Suprapubic skin (tissue), 4 donors: ENCODE measurements at regions not wholly inside any gene's neighbourhood (a gene's known extent, or its start where the extent isn't known, plus 50 kb on each side); places are given as distances from the start of the nearest gene placed in this dataset.
"Not testable (repeated sequence)": the region's sequence is repeated elsewhere in the genome, so short reads cannot be mapped to it uniquely, and the experiment has no call there.

Experiments
- DNase-seq, 2 donors: peaks; one replicate each; pipeline ENCODE4 v3.0.0-alpha.2; 2019; ENCODE audit warnings: low spot score in 2 of 2
- H3K27ac ChIP-seq: fragments of 200-600 bp; sonication (generic); one replicate; pipeline ENCODE4 v1.5.1; 2019
- H3K27me3 ChIP-seq: fragments of 200-600 bp; sonication (generic); one replicate; pipeline ENCODE4 v1.5.1; 2019
- H3K36me3 ChIP-seq: fragments of 200-600 bp; sonication (generic); one replicate; pipeline ENCODE4 v1.5.1; 2019
- H3K4me1 ChIP-seq: fragments of 200-600 bp; sonication (generic); one replicate; pipeline ENCODE4 v1.5.1; 2019
- H3K4me3 ChIP-seq: fragments of 200-600 bp; sonication (generic); one replicate; pipeline ENCODE4 v1.5.1; 2019; ENCODE audit warnings: mild to moderate bottlenecking
- H3K9me3 ChIP-seq: fragments of 200-600 bp; sonication (generic); one replicate; pipeline ENCODE4 v1.5.1; 2019
- EP300 ChIP-seq: sonication (generic); formaldehyde crosslinking; IDR thresholded peaks from one replicate; pipeline ENCODE4 v1.6.1; 2017; ENCODE audit warnings: antibody characterized with exemption
- POLR2A ChIP-seq, 2 donors: fragments of 450-650 bp; IDR thresholded peaks; one replicate each; pipeline ENCODE4 v1.6.1; 2017; ENCODE audit warnings: antibody characterized with exemption in 2 of 2, mild to moderate bottlenecking in 2 of 2, moderate library complexity in 2 of 2
- POLR2AphosphoS5 ChIP-seq, 3 donors: sonication (generic); formaldehyde crosslinking; IDR thresholded peaks; one replicate each; pipeline ENCODE4 v1.6.1; 2017; ENCODE audit warnings: antibody characterized with exemption in 3 of 3
- WGBS: methylation state at CpG from one replicate; pipeline ENCODE4 v1.1.5; 2018; 5-methylcytosine and 5-hydroxymethylcytosine counted together
- TF ChIP-seq, protein P1 (sequence below), 2 donors: fragments of 200-600 bp in 1 of 2; fragments of 450-650 bp in 1 of 2; sonication (generic) in 1 of 2; IDR thresholded peaks; one replicate each; pipeline ENCODE4 v1.5.1; 2016 to 2019; ENCODE audit warnings: antibody characterized with exemption in 2 of 2, mild to moderate bottlenecking in 1 of 2, moderate library complexity in 1 of 2

DNA sequence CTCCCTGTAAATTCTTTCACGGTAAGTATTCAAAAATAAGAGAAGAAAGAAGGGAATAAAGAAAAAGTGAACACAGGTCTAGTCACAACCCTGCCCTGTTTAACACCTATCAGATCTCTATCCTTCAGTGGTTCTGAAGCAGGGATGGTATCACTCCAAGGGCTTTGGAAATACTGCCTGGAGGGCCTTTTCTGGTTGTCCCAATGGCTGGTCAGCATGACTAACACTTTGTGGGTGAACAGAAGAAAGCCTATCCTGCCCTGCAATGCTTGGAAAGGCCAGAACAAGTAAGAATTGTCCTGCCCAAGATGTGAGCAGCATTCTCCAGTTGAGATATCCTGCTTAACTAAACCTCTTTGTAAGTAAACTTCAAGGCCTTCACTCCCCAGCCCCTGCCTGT, 124.9 kb downstream of the TMEM167A start:
- no peak for DNase-seq
- WGBS, result 94% methylated on average over 1 of the region's 1 CpG

DNA sequence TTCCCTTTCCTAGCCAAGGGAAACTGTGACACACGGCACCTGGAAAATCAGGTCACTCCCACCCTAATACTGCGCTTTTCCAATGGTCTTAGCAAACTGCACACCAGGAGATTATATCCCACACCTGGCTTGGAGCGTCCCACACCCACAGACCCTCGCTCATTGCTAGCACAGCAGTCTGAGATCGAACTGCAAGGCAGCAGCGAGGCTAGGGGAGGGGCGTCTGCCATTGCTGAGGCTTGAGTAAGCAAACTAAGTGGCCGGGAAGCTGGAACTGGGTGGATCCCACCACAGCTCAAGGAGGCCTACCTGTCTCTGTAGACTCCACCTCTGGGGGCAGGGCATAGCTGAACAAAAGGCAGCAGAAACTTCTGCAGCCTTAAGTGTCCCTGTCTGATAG, 132.9 kb downstream of the TMEM167A start:
- H3K4me1 ChIP-seq, H3K27ac ChIP-seq, H3K9me3 ChIP-seq, DNase-seq, H3K27me3 ChIP-seq, H3K4me3 ChIP-seq, H3K36me3 ChIP-seq: not testable (repeated sequence)
- WGBS, result 79% methylated on average over 7 of the region's 8 CpGs

More for the DNA sequence above, 124.9 kb downstream of the TMEM167A start:
- Histone ChIP-seq H3K27ac (no peak overlapping the region), H3K4me3 (no peak overlapping the region), H3K4me1 (no peaks in the 10 kb centered on the region), H3K9me3 (peaks cover 9% of the 10 kb centered on the region), H3K36me3 (no peaks in the 10 kb centered on the region), H3K27me3 (no peaks in the 10 kb centered on the region)
- TF ChIP-seq POLR2AphosphoS5 (IDR thresholded peaks at IDR 0.05), result no peak
- TF ChIP-seq, protein P1, sequence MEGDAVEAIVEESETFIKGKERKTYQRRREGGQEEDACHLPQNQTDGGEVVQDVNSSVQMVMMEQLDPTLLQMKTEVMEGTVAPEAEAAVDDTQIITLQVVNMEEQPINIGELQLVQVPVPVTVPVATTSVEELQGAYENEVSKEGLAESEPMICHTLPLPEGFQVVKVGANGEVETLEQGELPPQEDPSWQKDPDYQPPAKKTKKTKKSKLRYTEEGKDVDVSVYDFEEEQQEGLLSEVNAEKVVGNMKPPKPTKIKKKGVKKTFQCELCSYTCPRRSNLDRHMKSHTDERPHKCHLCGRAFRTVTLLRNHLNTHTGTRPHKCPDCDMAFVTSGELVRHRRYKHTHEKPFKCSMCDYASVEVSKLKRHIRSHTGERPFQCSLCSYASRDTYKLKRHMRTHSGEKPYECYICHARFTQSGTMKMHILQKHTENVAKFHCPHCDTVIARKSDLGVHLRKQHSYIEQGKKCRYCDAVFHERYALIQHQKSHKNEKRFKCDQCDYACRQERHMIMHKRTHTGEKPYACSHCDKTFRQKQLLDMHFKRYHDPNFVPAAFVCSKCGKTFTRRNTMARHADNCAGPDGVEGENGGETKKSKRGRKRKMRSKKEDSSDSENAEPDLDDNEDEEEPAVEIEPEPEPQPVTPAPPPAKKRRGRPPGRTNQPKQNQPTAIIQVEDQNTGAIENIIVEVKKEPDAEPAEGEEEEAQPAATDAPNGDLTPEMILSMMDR (IDR thresholded peaks at IDR 0.05), result no peak
- TF ChIP-seq POLR2A (IDR thresholded peaks at IDR 0.05), result no peak
- no peak for TF ChIP-seq EP300

DNA sequence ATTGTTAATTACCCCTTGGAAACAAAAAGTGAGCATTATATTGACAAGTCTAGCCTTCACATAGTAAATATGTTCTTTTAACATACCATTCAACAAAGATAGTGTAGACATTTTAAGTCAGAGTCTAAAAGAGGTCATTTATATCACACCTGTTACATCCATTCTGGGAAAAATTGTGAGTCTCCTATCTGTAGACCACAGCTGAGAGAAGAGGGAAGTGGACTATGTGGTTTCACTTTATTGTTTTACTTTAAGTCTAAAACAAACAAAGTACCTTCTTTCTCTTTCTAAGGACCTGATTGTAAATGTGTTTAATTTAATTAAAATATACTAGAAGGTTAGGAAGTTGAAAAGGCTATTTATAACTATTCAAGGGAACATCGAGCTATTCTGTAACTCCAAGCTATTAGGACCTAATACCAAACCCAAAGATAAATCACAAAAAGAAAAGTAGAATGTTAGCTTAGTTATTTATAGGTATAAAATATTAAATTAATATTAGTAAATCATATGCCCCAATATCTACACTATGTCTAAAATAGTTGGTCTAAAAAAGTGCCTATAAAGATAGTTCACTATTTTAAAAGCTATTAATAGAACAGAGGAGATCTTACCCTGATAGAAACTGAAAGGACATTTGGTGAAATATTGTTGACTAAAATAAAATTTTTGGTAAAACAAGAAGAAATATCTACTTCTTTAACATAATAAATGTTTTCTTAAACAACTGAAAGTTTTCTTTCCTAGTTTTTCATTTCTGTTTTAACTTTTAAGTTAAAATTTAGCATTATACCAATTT, 134.9 kb downstream of the TMEM167A start:
- TF ChIP-seq POLR2A (IDR thresholded peaks at IDR 0.05) (no peak), POLR2AphosphoS5 (IDR thresholded peaks at IDR 0.05) (no peak), EP300 (no peak)
- TF ChIP-seq, protein P1 (IDR thresholded peaks at IDR 0.05), result no peak
- WGBS, result 71% methylated on average over 1 of the region's 1 CpG
- H3K4me3 ChIP-seq, result no peak overlapping the region

DNA sequence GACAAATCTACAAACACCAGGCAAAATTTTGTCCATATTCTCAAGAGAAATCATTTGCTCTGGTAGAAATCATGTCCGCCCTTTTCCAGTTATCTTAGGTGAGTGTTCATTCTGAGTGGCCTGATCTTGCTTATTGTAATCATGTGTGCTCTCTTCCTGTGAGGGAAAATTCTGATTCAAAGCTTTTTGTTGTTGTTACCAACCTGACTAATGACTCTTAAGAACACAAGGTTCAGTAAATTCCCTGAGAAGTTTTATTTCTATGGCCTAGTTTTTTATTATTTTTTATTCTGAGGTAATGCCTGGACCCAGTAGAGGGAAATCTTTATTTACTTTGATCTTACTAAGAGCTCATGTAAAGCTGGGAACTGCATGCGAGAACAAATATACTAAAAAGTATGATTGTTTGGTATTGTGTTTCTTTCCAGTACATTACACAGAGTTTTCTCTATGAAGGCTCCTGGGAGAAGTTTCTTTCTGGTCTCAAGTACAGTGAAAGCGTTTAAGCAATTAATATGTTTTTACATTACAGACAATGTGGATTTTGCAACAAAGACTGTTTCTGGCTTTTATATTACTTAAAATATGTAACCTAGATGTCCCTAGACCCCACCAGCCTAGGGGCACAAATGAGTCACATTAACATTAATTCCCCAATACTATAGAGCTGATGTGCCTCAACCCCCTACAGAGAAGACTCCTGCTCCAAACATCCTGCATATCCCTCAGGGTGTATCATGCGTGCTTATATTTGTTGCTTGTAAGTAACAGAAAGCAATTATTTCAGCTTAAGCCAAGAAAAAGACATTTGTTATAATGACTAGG, 138.1 kb downstream of the TMEM167A start:
- Histone ChIP-seq H3K36me3 (no peaks in the 10 kb centered on the region), H3K27me3 (no peaks in the 10 kb centered on the region), H3K4me1 (no peaks in the 10 kb centered on the region), H3K27ac (no peak overlapping the region), H3K4me3 (no peak overlapping the region), H3K9me3 (no peaks in the 10 kb centered on the region)
- WGBS, result 61% methylated on average over 4 of the region's 4 CpGs
- TF ChIP-seq POLR2A (IDR thresholded peaks at IDR 0.05) (no peak), POLR2AphosphoS5 (IDR thresholded peaks at IDR 0.05) (no peak), EP300 (no peak)
- TF ChIP-seq, protein P1 (IDR thresholded peaks at IDR 0.05), result no peak
- DNase-seq, result no peak

More for the DNA sequence above, 134.9 kb downstream of the TMEM167A start:
- H3K9me3 ChIP-seq, result no peaks in the 10 kb centered on the region
- H3K27ac ChIP-seq, result no peak overlapping the region
- H3K27me3 ChIP-seq, result no peaks in the 10 kb centered on the region
- no peaks in the 10 kb centered on the region for H3K4me1 ChIP-seq
- no peaks in the 10 kb centered on the region for H3K36me3 ChIP-seq
- DNase-seq, result no peak

DNA sequence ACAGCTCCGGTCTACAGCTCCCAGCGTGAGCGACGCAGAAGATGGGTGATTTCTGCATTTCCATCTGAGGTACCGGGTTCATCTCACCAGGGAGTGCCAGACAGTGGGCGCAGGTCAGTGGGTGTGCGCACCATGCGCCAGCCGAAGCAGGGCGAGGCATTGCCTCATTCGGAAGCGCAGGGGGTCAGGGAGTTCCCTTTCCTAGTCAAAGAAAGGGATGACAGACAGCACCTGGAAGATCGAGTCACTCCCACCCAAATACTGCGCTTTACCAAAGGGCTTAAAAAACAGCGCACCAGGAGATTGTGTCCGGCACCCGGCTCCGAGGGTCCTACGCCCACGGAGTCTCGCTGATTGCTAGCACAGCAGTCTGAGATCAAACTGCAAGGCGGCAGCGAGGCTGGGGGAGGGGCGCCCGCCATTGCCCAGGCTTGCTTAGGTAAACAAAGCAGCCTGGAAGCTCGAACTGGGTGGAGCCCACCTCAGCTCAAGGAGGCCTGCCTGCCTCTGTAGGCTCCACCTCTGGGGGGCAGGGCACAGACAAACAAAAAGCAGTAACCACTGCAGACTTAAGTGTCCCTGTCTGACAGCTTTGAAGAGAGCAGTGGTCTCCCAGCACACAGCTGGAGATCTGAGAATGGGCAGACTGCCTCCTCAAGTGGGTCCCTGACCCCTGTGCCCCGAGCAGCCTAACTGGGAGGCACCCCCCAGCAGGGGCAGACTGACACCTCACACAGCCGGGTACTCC, 144.5 kb downstream of the TMEM167A start:
- H3K4me1 ChIP-seq, H3K27me3 ChIP-seq, H3K27ac ChIP-seq, H3K36me3 ChIP-seq, H3K4me3 ChIP-seq, DNase-seq, H3K9me3 ChIP-seq: not testable (repeated sequence)
- 89% methylated on average over 25 of the region's 28 CpGs for WGBS

DNA sequence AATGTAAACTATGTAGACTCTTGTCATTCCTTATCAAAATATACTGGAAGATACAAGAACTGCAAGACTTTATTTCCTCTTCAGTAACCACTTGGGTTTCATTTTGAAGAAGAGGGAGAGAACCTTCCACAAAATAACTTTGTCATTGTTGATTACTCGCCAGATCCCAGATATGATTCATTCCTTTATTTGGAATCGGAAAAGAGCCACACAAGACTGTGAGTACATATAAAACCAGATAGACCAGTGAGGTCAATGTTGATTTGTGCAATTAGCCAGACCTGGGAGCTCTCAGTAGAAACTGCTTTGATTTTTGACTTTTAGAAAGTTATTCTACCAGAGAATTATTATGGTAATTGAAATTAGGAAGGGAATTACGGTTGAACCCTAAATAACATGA, 146.1 kb downstream of the TMEM167A start:
- no peaks in the 10 kb centered on the region for H3K27me3 ChIP-seq
- no peak overlapping the region for H3K4me3 ChIP-seq
- no peaks in the 10 kb centered on the region for H3K4me1 ChIP-seq
- no peaks in the 10 kb centered on the region for H3K36me3 ChIP-seq
- no peak overlapping the region for H3K27ac ChIP-seq
- WGBS, result 29% methylated on average over 3 of the region's 3 CpGs
- no peak for DNase-seq
- TF ChIP-seq, protein P1 (IDR thresholded peaks at IDR 0.05), result no peak
- H3K9me3 ChIP-seq, result no peaks in the 10 kb centered on the region
